ENCODE measurements at regions not wholly inside any gene's neighbourhood (a gene's known extent, or its start where the extent isn't known, plus 50 kb on each side); places are given as distances from the start of the nearest gene placed in this dataset.
A peak's percentile ranks its signal among the peaks of the same experiment; 100 is the strongest.

- no peak overlapping the region for H3K9ac ChIP-seq (ENCODE audit: low read depth in 1 of 2, low read length in 2 of 2)
- no peaks in the 10 kb centered on the region for H3K4me1 ChIP-seq (ENCODE audit: control insufficient read depth in 2 of 2, insufficient read depth in 2 of 2, low read length in 2 of 2)
- H3K4me3 ChIP-seq (ENCODE audit: low read length in 2 of 2), result no peak overlapping the region
- no peak overlapping the region for H3K27ac ChIP-seq (ENCODE audit: low read depth in 2 of 2, low read length in 2 of 2)
- H3K27me3 ChIP-seq (ENCODE audit: control insufficient read depth in 2 of 2, insufficient read depth in 2 of 2, low read length in 2 of 2), result no peaks in the 10 kb centered on the region
- H3K36me3 ChIP-seq (ENCODE audit: control insufficient read depth in 2 of 2, insufficient read depth in 2 of 2, low read length in 2 of 2), result no peaks in the 10 kb centered on the region
- H3K9me3 ChIP-seq (ENCODE audit: control insufficient read depth in 2 of 2, low read length in 2 of 2), result no peaks in the 10 kb centered on the region
Observed at GRCh38 chr7:33680682-33681081, 224.7 kb upstream of the BMPER start.

GRCh38 chr7:33685503-33685902, 219.8 kb upstream of the BMPER start:
- H3K27me3 ChIP-seq (ENCODE audit: control insufficient read depth in 2 of 2, insufficient read depth in 2 of 2, low read length in 2 of 2), result no peaks in the 10 kb centered on the region
- H3K4me3 ChIP-seq (ENCODE audit: low read length in 2 of 2), result no peak overlapping the region
- no peak overlapping the region for H3K9ac ChIP-seq (ENCODE audit: low read depth in 1 of 2, low read length in 2 of 2)
- no peaks in the 10 kb centered on the region for H3K4me1 ChIP-seq (ENCODE audit: control insufficient read depth in 2 of 2, insufficient read depth in 2 of 2, low read length in 2 of 2)
- no peaks in the 10 kb centered on the region for H3K9me3 ChIP-seq (ENCODE audit: control insufficient read depth in 2 of 2, low read length in 2 of 2)
- no peaks in the 10 kb centered on the region for H3K36me3 ChIP-seq (ENCODE audit: control insufficient read depth in 2 of 2, insufficient read depth in 2 of 2, low read length in 2 of 2)
- H3K27ac ChIP-seq (ENCODE audit: low read depth in 2 of 2, low read length in 2 of 2), result no peak overlapping the region

- Histone ChIP-seq H3K4me1 (ENCODE audit: control insufficient read depth in 2 of 2, insufficient read depth in 2 of 2, low read length in 2 of 2) (no peaks in the 10 kb centered on the region), H3K9ac (ENCODE audit: low read depth in 1 of 2, low read length in 2 of 2) (no peak overlapping the region), H3K4me3 (ENCODE audit: low read length in 2 of 2) (no peak overlapping the region), H3K9me3 (ENCODE audit: control insufficient read depth in 2 of 2, low read length in 2 of 2) (no peaks in the 10 kb centered on the region), H3K36me3 (ENCODE audit: control insufficient read depth in 2 of 2, insufficient read depth in 2 of 2, low read length in 2 of 2) (no peaks in the 10 kb centered on the region), H3K27ac (ENCODE audit: low read depth in 2 of 2, low read length in 2 of 2) (no peak overlapping the region), H3K27me3 (ENCODE audit: control insufficient read depth in 2 of 2, insufficient read depth in 2 of 2, low read length in 2 of 2) (no peaks in the 10 kb centered on the region)
Observed at GRCh38 chr7:33685981-33686683, 219.2 kb upstream of the BMPER start.

- no peaks in the 10 kb centered on the region for H3K36me3 ChIP-seq (ENCODE audit: control insufficient read depth in 2 of 2, insufficient read depth in 2 of 2, low read length in 2 of 2)
- no peak overlapping the region for H3K9ac ChIP-seq (ENCODE audit: low read depth in 1 of 2, low read length in 2 of 2)
- no peaks in the 10 kb centered on the region for H3K9me3 ChIP-seq (ENCODE audit: control insufficient read depth in 2 of 2, low read length in 2 of 2)
- H3K4me3 ChIP-seq (ENCODE audit: low read length in 2 of 2), result no peak overlapping the region
- H3K27ac ChIP-seq (ENCODE audit: low read depth in 2 of 2, low read length in 2 of 2), result no peak overlapping the region
- H3K27me3 ChIP-seq (ENCODE audit: control insufficient read depth in 2 of 2, insufficient read depth in 2 of 2, low read length in 2 of 2), result no peaks in the 10 kb centered on the region
- peaks cover 0 to 4% of the 10 kb centered on the region in 2 donors for H3K4me1 ChIP-seq (ENCODE audit: control insufficient read depth in 2 of 2, insufficient read depth in 2 of 2, low read length in 2 of 2)
Observed at GRCh38 chr7:33687625-33688024, 217.7 kb upstream of the BMPER start.

GRCh38 chr7:33691180-33691579, 214.2 kb upstream of the BMPER start:
- Histone ChIP-seq H3K4me1 (ENCODE audit: control insufficient read depth in 2 of 2, insufficient read depth in 2 of 2, low read length in 2 of 2) (peaks cover 0 to 4% of the 10 kb centered on the region in 2 donors), H3K9me3 (ENCODE audit: control insufficient read depth in 2 of 2, low read length in 2 of 2) (no peaks in the 10 kb centered on the region), H3K36me3 (ENCODE audit: control insufficient read depth in 2 of 2, insufficient read depth in 2 of 2, low read length in 2 of 2) (no peaks in the 10 kb centered on the region), H3K9ac (ENCODE audit: low read depth in 1 of 2, low read length in 2 of 2) (no peak overlapping the region), H3K27ac (ENCODE audit: low read depth in 2 of 2, low read length in 2 of 2) (no peak overlapping the region), H3K27me3 (ENCODE audit: control insufficient read depth in 2 of 2, insufficient read depth in 2 of 2, low read length in 2 of 2) (no peaks in the 10 kb centered on the region), H3K4me3 (ENCODE audit: low read length in 2 of 2) (no peak overlapping the region)

- H3K4me1 ChIP-seq (ENCODE audit: control insufficient read depth in 2 of 2, insufficient read depth in 2 of 2, low read length in 2 of 2), result peaks cover 0 to 4% of the 10 kb centered on the region in 2 donors
- no peak overlapping the region for H3K4me3 ChIP-seq (ENCODE audit: low read length in 2 of 2)
- H3K27me3 ChIP-seq (ENCODE audit: control insufficient read depth in 2 of 2, insufficient read depth in 2 of 2, low read length in 2 of 2), result no peaks in the 10 kb centered on the region
- H3K9me3 ChIP-seq (ENCODE audit: control insufficient read depth in 2 of 2, low read length in 2 of 2), result no peaks in the 10 kb centered on the region
- H3K9ac ChIP-seq (ENCODE audit: low read depth in 1 of 2, low read length in 2 of 2), result no peak overlapping the region
- no peaks in the 10 kb centered on the region for H3K36me3 ChIP-seq (ENCODE audit: control insufficient read depth in 2 of 2, insufficient read depth in 2 of 2, low read length in 2 of 2)
- no peak overlapping the region for H3K27ac ChIP-seq (ENCODE audit: low read depth in 2 of 2, low read length in 2 of 2)
Observed at GRCh38 chr7:33692956-33693355, 212.4 kb upstream of the BMPER start.

- Histone ChIP-seq H3K4me3 (ENCODE audit: low read length in 2 of 2) (no peak overlapping the region), H3K36me3 (ENCODE audit: control insufficient read depth in 2 of 2, insufficient read depth in 2 of 2, low read length in 2 of 2) (no peaks in the 10 kb centered on the region), H3K9ac (ENCODE audit: low read depth in 1 of 2, low read length in 2 of 2) (no peak overlapping the region), H3K27me3 (ENCODE audit: control insufficient read depth in 2 of 2, insufficient read depth in 2 of 2, low read length in 2 of 2) (no peaks in the 10 kb centered on the region), H3K4me1 (ENCODE audit: control insufficient read depth in 2 of 2, insufficient read depth in 2 of 2, low read length in 2 of 2) (peaks cover 0 to 13% of the 10 kb centered on the region in 2 donors), H3K27ac (ENCODE audit: low read depth in 2 of 2, low read length in 2 of 2) (no peak overlapping the region), H3K9me3 (ENCODE audit: control insufficient read depth in 2 of 2, low read length in 2 of 2) (no peaks in the 10 kb centered on the region)
Observed at GRCh38 chr7:33694006-33694405, 211.3 kb upstream of the BMPER start.

GRCh38 chr7:33697616-33698015, 207.7 kb upstream of the BMPER start:
- Histone ChIP-seq H3K4me1 (ENCODE audit: control insufficient read depth in 2 of 2, insufficient read depth in 2 of 2, low read length in 2 of 2) (peaks cover 3 to 23% of the 10 kb centered on the region in 2 donors), H3K9me3 (ENCODE audit: control insufficient read depth in 2 of 2, low read length in 2 of 2) (peaks cover 2 to 6% of the 10 kb centered on the region in 2 donors), H3K27me3 (ENCODE audit: control insufficient read depth in 2 of 2, insufficient read depth in 2 of 2, low read length in 2 of 2) (no peaks in the 10 kb centered on the region), H3K27ac (ENCODE audit: low read depth in 2 of 2, low read length in 2 of 2) (no peak overlapping the region), H3K36me3 (ENCODE audit: control insufficient read depth in 2 of 2, insufficient read depth in 2 of 2, low read length in 2 of 2) (no peaks in the 10 kb centered on the region), H3K4me3 (ENCODE audit: low read length in 2 of 2) (no peak overlapping the region), H3K9ac (ENCODE audit: low read depth in 1 of 2, low read length in 2 of 2) (no peak overlapping the region)

GRCh38 chr7:33698041-33698440, 207.3 kb upstream of the BMPER start:
- H3K9me3 ChIP-seq (ENCODE audit: control insufficient read depth in 2 of 2, low read length in 2 of 2), result peaks cover 2 to 6% of the 10 kb centered on the region in 2 donors
- H3K4me3 ChIP-seq (ENCODE audit: low read length in 2 of 2), result no peak overlapping the region
- H3K36me3 ChIP-seq (ENCODE audit: control insufficient read depth in 2 of 2, insufficient read depth in 2 of 2, low read length in 2 of 2), result no peaks in the 10 kb centered on the region
- H3K9ac ChIP-seq (ENCODE audit: low read depth in 1 of 2, low read length in 2 of 2), result no peak overlapping the region
- no peaks in the 10 kb centered on the region for H3K27me3 ChIP-seq (ENCODE audit: control insufficient read depth in 2 of 2, insufficient read depth in 2 of 2, low read length in 2 of 2)
- peaks cover 3 to 23% of the 10 kb centered on the region in 2 donors for H3K4me1 ChIP-seq (ENCODE audit: control insufficient read depth in 2 of 2, insufficient read depth in 2 of 2, low read length in 2 of 2)
- no peak overlapping the region for H3K27ac ChIP-seq (ENCODE audit: low read depth in 2 of 2, low read length in 2 of 2)

GRCh38 chr7:33698692-33699128, 206.6 kb upstream of the BMPER start:
- Histone ChIP-seq H3K27ac (ENCODE audit: low read depth in 2 of 2, low read length in 2 of 2) (no peak overlapping the region), H3K9me3 (ENCODE audit: control insufficient read depth in 2 of 2, low read length in 2 of 2) (peaks cover 2 to 6% of the 10 kb centered on the region in 2 donors), H3K9ac (ENCODE audit: low read depth in 1 of 2, low read length in 2 of 2) (no peak overlapping the region), H3K4me3 (ENCODE audit: low read length in 2 of 2) (peak overlapping the region in 1 of 2 donors; percentile 20), H3K4me1 (ENCODE audit: control insufficient read depth in 2 of 2, insufficient read depth in 2 of 2, low read length in 2 of 2) (peaks cover 3 to 23% of the 10 kb centered on the region in 2 donors), H3K27me3 (ENCODE audit: control insufficient read depth in 2 of 2, insufficient read depth in 2 of 2, low read length in 2 of 2) (no peaks in the 10 kb centered on the region), H3K36me3 (ENCODE audit: control insufficient read depth in 2 of 2, insufficient read depth in 2 of 2, low read length in 2 of 2) (no peaks in the 10 kb centered on the region)
